H1 (cell line): ENCODE measurements at regions not wholly inside any gene's neighbourhood (a gene's known extent, or its start where the extent isn't known, plus 50 kb on each side); places are given as distances from the start of the nearest gene placed in this dataset.

Experiments
- HDAC2 ChIP-seq, 2 experiments: fragments of 300-600 bp in 1 of 2; sonication (generic) in 1 of 2; IDR thresholded peaks; 2 replicates each; pipeline ENCODE4 v1.6.1; 2011 to 2012; ENCODE audit warnings: low read depth in 2 of 2, low read length in 2 of 2, mild to moderate bottlenecking in 2 of 2, moderate library complexity in 2 of 2, borderline replicate concordance in 1 of 2, inconsistent platforms in 1 of 2
- SIN3A ChIP-seq, 2 experiments: IDR thresholded peaks in 1 of 2; conservative IDR thresholded peaks in 1 of 2; 2 replicates each; pipeline ENCODE4 v1.6.1; 2011 to 2012; ENCODE audit warnings: low read length in 2 of 2, improper control_type of control experiment in 1 of 2, low read depth in 1 of 2, mild to moderate bottlenecking in 1 of 2
- SP4 ChIP-seq: IDR thresholded peaks from 2 replicates; pipeline ENCODE4 v1.6.1; 2012; ENCODE audit warnings: low read length, inconsistent platforms
- TF ChIP-seq, protein P1 (sequence below): fragments of 300-600 bp; sonication (generic); IDR thresholded peaks from 2 replicates; pipeline ENCODE4 v1.7.1; 2012; ENCODE audit warnings: low read length, moderate library complexity, mild to moderate bottlenecking, inconsistent platforms; ENCODE audit not compliant: insufficient replicate concordance

DNA sequence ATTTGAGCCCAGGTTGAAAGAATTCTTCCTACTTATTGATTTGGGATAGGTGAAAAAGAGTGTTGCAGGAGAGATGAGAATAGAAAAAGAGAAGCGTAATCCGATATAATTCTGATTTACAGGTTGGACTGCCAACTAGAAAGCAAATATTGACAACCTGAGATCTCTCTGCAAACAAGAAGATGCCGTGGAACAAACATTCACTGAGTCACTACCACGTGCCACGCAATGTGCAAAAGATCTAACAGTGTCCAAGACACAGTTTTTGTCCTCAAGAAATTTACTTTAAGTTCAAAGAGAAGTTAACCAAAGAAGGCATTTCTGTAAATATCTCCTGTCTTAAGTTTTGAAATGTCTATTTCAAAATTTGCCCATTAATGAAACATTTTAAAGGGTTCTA, 578.0 kb upstream of the ARID1B start (continued):
- TF ChIP-seq, protein P1, sequence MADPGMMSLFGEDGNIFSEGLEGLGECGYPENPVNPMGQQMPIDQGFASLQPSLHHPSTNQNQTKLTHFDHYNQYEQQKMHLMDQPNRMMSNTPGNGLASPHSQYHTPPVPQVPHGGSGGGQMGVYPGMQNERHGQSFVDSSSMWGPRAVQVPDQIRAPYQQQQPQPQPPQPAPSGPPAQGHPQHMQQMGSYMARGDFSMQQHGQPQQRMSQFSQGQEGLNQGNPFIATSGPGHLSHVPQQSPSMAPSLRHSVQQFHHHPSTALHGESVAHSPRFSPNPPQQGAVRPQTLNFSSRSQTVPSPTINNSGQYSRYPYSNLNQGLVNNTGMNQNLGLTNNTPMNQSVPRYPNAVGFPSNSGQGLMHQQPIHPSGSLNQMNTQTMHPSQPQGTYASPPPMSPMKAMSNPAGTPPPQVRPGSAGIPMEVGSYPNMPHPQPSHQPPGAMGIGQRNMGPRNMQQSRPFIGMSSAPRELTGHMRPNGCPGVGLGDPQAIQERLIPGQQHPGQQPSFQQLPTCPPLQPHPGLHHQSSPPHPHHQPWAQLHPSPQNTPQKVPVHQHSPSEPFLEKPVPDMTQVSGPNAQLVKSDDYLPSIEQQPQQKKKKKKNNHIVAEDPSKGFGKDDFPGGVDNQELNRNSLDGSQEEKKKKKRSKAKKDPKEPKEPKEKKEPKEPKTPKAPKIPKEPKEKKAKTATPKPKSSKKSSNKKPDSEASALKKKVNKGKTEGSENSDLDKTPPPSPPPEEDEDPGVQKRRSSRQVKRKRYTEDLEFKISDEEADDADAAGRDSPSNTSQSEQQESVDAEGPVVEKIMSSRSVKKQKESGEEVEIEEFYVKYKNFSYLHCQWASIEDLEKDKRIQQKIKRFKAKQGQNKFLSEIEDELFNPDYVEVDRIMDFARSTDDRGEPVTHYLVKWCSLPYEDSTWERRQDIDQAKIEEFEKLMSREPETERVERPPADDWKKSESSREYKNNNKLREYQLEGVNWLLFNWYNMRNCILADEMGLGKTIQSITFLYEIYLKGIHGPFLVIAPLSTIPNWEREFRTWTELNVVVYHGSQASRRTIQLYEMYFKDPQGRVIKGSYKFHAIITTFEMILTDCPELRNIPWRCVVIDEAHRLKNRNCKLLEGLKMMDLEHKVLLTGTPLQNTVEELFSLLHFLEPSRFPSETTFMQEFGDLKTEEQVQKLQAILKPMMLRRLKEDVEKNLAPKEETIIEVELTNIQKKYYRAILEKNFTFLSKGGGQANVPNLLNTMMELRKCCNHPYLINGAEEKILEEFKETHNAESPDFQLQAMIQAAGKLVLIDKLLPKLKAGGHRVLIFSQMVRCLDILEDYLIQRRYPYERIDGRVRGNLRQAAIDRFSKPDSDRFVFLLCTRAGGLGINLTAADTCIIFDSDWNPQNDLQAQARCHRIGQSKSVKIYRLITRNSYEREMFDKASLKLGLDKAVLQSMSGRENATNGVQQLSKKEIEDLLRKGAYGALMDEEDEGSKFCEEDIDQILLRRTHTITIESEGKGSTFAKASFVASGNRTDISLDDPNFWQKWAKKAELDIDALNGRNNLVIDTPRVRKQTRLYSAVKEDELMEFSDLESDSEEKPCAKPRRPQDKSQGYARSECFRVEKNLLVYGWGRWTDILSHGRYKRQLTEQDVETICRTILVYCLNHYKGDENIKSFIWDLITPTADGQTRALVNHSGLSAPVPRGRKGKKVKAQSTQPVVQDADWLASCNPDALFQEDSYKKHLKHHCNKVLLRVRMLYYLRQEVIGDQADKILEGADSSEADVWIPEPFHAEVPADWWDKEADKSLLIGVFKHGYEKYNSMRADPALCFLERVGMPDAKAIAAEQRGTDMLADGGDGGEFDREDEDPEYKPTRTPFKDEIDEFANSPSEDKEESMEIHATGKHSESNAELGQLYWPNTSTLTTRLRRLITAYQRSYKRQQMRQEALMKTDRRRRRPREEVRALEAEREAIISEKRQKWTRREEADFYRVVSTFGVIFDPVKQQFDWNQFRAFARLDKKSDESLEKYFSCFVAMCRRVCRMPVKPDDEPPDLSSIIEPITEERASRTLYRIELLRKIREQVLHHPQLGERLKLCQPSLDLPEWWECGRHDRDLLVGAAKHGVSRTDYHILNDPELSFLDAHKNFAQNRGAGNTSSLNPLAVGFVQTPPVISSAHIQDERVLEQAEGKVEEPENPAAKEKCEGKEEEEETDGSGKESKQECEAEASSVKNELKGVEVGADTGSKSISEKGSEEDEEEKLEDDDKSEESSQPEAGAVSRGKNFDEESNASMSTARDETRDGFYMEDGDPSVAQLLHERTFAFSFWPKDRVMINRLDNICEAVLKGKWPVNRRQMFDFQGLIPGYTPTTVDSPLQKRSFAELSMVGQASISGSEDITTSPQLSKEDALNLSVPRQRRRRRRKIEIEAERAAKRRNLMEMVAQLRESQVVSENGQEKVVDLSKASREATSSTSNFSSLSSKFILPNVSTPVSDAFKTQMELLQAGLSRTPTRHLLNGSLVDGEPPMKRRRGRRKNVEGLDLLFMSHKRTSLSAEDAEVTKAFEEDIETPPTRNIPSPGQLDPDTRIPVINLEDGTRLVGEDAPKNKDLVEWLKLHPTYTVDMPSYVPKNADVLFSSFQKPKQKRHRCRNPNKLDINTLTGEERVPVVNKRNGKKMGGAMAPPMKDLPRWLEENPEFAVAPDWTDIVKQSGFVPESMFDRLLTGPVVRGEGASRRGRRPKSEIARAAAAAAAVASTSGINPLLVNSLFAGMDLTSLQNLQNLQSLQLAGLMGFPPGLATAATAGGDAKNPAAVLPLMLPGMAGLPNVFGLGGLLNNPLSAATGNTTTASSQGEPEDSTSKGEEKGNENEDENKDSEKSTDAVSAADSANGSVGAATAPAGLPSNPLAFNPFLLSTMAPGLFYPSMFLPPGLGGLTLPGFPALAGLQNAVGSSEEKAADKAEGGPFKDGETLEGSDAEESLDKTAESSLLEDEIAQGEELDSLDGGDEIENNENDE, result no peak
- TF ChIP-seq SIN3A (conservative IDR thresholded peaks at IDR 0.05 in 1 of 2, IDR thresholded peaks at IDR 0.05 in 1 of 2; ENCODE audit: low read depth in 1 of 2, low read length in 2 of 2) (no peak), HDAC2 (IDR thresholded peaks at IDR 0.05; ENCODE audit: borderline replicate concordance in 1 of 2, low read depth in 2 of 2, low read length in 2 of 2) (no peak), SP4 (no peak)
